Activated gamma-delta T cell treated with Interleukin-2 at 50 U/mL for 16 hours (primary cell): ENCODE measurements at regions not wholly inside any gene's neighbourhood (a gene's known extent, or its start where the extent isn't known, plus 50 kb on each side); places are given as distances from the start of the nearest gene placed in this dataset.
"Not testable (repeated sequence)": the region's sequence is repeated elsewhere in the genome, so short reads cannot be mapped to it uniquely, and the experiment has no call there.

Source experiments
- DNase-seq: peaks from one replicate; pipeline ENCODE4 v3.0.0-alpha.2; 2020

GRCh38 chr5:177857642-177858200 is 75.0 kb upstream of the FAM153A start:
- DNase-seq: not testable (repeated sequence)

- DNase-seq: not testable (repeated sequence)
These were observed 73.8 kb upstream of the FAM153A start for GRCh38 chr5:177856474-177856873.

- not testable (repeated sequence) for DNase-seq
These were observed 65.2 kb upstream of the FAM153A start for GRCh38 chr5:177847914-177848313.

GRCh38 chr5:177846598-177846997 is 63.9 kb upstream of the FAM153A start:
- not testable (repeated sequence) for DNase-seq

GRCh38 chr5:177845906-177846305 is 63.2 kb upstream of the FAM153A start:
- not testable (repeated sequence) for DNase-seq

- DNase-seq: not testable (repeated sequence)
These were observed 53.5 kb upstream of the FAM153A start for GRCh38 chr5:177836191-177836590.
